CD4-positive, CD25-positive, alpha-beta regulatory T cell (primary cell): ENCODE measurements at regions not wholly inside any gene's neighbourhood (a gene's known extent, or its start where the extent isn't known, plus 50 kb on each side); places are given as distances from the start of the nearest gene placed in this dataset.

Experiments used
- ATAC-seq, 2 donors: fragments of 150-1000 bp; cut with Tn5 transposase; one replicate each; pipeline ENCODE4 v1.10.0; 2021; ENCODE audit warnings: low read depth in 2 of 2, moderate number of reproducible peaks in 2 of 2, moderate library complexity in 1 of 2
- DNase-seq, 3 donors: peaks; one replicate each; pipeline versions ENCODE4 v3.0.0 to v3.0.0-alpha.2; 2012 to 2022; ENCODE audit warnings: mixed read lengths in 1 of 3
- H3K27ac ChIP-seq: one replicate; pipeline ENCODE4 v1.7.0; 2013; ENCODE audit warnings: mild to moderate bottlenecking, low read length; ENCODE audit not compliant: insufficient read depth, poor library complexity, severe bottlenecking
- H3K27me3 ChIP-seq: one replicate; pipeline ENCODE4 v1.7.0; 2013; ENCODE audit warnings: low read length; ENCODE audit not compliant: control insufficient read depth, insufficient read depth
- H3K36me3 ChIP-seq: one replicate; pipeline ENCODE4 v1.7.0; 2013; ENCODE audit warnings: mild to moderate bottlenecking, low read length, moderate library complexity; ENCODE audit not compliant: control insufficient read depth, insufficient read depth
- H3K4me1 ChIP-seq: 2 replicates; pipeline ENCODE4 v1.7.0; 2013; ENCODE audit warnings: mild to moderate bottlenecking, low read length; ENCODE audit not compliant: insufficient read depth, control insufficient read depth, poor library complexity, severe bottlenecking
- H3K4me3 ChIP-seq: one replicate; pipeline ENCODE4 v1.7.0; 2013; ENCODE audit warnings: low read depth, mild to moderate bottlenecking, low read length, moderate library complexity
- H3K9me3 ChIP-seq, 2 experiments: 1 replicate in 1 of 2; 2 replicates in 1 of 2; pipeline ENCODE4 v1.7.0; 2013; ENCODE audit warnings: low read length in 2 of 2, mild to moderate bottlenecking in 1 of 2, moderate library complexity in 1 of 2; ENCODE audit not compliant: control insufficient read depth in 2 of 2
- H3K27ac Mint-ChIP-seq, 3 donors: one replicate each; pipeline ENCODE4 v1.8.0; 2020 to 2022; ENCODE audit warnings: mild to moderate bottlenecking in 3 of 3, mixed read lengths in 3 of 3, moderate library complexity in 2 of 3
- H3K27me3 Mint-ChIP-seq: one replicate; pipeline ENCODE4 v1.8.0; 2022; ENCODE audit warnings: mild to moderate bottlenecking, mixed read lengths
- H3K36me3 Mint-ChIP-seq: one replicate; pipeline ENCODE4 v1.8.0; 2020; ENCODE audit warnings: mixed read lengths
- H3K4me1 Mint-ChIP-seq, 4 donors: one replicate each; pipeline ENCODE4 v1.8.0; 2020 to 2022; ENCODE audit warnings: mixed read lengths in 4 of 4, mild to moderate bottlenecking in 1 of 4
- H3K4me3 Mint-ChIP-seq, 4 donors: one replicate each; pipeline ENCODE4 v1.8.0; 2020 to 2022; ENCODE audit warnings: mild to moderate bottlenecking in 4 of 4, mixed read lengths in 4 of 4, moderate library complexity in 3 of 4
- H3K9me3 Mint-ChIP-seq, 7 donors: one replicate each; pipeline ENCODE4 v1.8.0; 2020 to 2022; ENCODE audit warnings: mixed read lengths in 7 of 7, mild to moderate bottlenecking in 3 of 7, moderate library complexity in 2 of 7

GRCh38 chr9:7704543-7704942 lies 95.0 kb downstream of the DMAC1 start:
- no peaks in the 10 kb centered on the region for H3K4me1 Mint-ChIP-seq
- peaks cover 3% of the 10 kb centered on the region for H3K27me3 ChIP-seq
- no peak overlapping the region for H3K4me3 ChIP-seq
- no peaks in the 10 kb centered on the region for H3K36me3 Mint-ChIP-seq
- no peaks in the 10 kb centered on the region for H3K4me1 ChIP-seq
- H3K9me3 ChIP-seq: no peaks in the 10 kb centered on the region
- H3K27ac Mint-ChIP-seq: no peak overlapping the region
- H3K27me3 Mint-ChIP-seq: no peaks in the 10 kb centered on the region
- H3K4me3 Mint-ChIP-seq: no peak overlapping the region
- DNase-seq (no peak), ATAC-seq (no peak)
- peaks cover 0 to 2% (median 0%) of the 10 kb centered on the region in 7 donors for H3K9me3 Mint-ChIP-seq
- no peak overlapping the region for H3K27ac ChIP-seq
- H3K36me3 ChIP-seq: no peaks in the 10 kb centered on the region

DNA sequence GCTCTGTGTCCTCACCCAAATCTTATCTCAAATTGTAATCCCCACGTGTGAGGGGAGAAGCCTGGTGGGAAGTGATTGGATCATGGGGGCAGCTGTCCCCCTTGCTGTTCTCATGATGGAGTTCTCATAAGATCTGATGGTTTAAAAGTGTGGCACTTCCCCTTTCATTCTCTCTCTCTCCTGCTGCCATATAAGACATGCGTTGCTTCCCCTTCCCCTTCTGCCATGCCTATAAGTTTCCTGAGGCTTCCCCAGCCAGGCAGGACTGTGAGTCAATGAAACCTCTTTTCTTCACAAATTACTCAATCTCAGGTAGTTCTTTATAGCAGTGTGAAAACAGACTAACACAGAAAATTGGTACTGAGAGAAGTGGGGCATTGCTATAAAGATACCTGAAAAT lies 107.7 kb downstream of the DMAC1 start:
- Histone ChIP-seq H3K4me1 (no peaks in the 10 kb centered on the region), H3K36me3 (no peaks in the 10 kb centered on the region), H3K27ac (no peak overlapping the region), H3K27me3 (no peaks in the 10 kb centered on the region), H3K4me3 (no peak overlapping the region), H3K9me3 (no peaks in the 10 kb centered on the region)
- Mint-ChIP-seq H3K27ac (no peak overlapping the region), H3K4me3 (no peak overlapping the region), H3K4me1 (no peaks in the 10 kb centered on the region), H3K27me3 (no peaks in the 10 kb centered on the region), H3K36me3 (no peaks in the 10 kb centered on the region), H3K9me3 (peaks cover 0 to 2% (median 0%) of the 10 kb centered on the region in 7 donors)
- DNase-seq: no peak
- no peak for ATAC-seq

GRCh38 chr9:7690014-7690413 lies 109.6 kb downstream of the DMAC1 start:
- H3K4me1 Mint-ChIP-seq: no peaks in the 10 kb centered on the region
- no peak overlapping the region for H3K27ac ChIP-seq
- ATAC-seq: no peak

DNA sequence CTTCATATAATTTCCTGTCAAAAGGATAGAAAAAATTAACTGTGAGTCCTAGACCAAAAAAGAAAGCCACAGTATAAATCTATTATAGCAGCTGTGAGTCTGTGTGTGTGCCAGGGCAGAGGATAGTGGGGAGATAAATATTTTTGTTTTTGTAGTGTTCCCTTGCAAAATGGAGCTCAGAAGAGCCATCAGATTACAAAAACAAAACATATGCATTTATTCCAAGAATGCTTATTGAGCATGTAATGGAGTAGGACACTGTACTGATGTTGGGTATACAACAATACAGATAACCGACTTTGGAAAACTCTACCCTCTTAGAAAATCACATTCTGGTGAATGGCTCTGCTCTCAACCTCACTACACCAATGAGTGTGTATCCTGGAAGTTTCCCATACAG lies 111.0 kb downstream of the DMAC1 start:
- Histone ChIP-seq H3K9me3 (no peaks in the 10 kb centered on the region), H3K27ac (no peak overlapping the region), H3K4me3 (no peak overlapping the region), H3K4me1 (no peaks in the 10 kb centered on the region), H3K36me3 (no peaks in the 10 kb centered on the region), H3K27me3 (no peaks in the 10 kb centered on the region)
- H3K9me3 Mint-ChIP-seq: peaks cover 0 to 2% (median 0%) of the 10 kb centered on the region in 7 donors
- no peak for ATAC-seq
- H3K4me1 Mint-ChIP-seq: no peaks in the 10 kb centered on the region
- DNase-seq: no peak
- no peaks in the 10 kb centered on the region for H3K36me3 Mint-ChIP-seq
- no peak overlapping the region for H3K4me3 Mint-ChIP-seq
- no peak overlapping the region for H3K27ac Mint-ChIP-seq
- no peaks in the 10 kb centered on the region for H3K27me3 Mint-ChIP-seq

More at GRCh38 chr9:7690014-7690413, 109.6 kb downstream of the DMAC1 start:
- no peak overlapping the region for H3K27ac Mint-ChIP-seq
- Histone ChIP-seq H3K9me3 (no peaks in the 10 kb centered on the region), H3K36me3 (no peaks in the 10 kb centered on the region), H3K27me3 (no peaks in the 10 kb centered on the region), H3K4me3 (no peak overlapping the region), H3K4me1 (no peaks in the 10 kb centered on the region)
- no peak for DNase-seq
- H3K4me3 Mint-ChIP-seq: no peak overlapping the region
- peaks cover 0 to 2% (median 0%) of the 10 kb centered on the region in 7 donors for H3K9me3 Mint-ChIP-seq
- no peaks in the 10 kb centered on the region for H3K27me3 Mint-ChIP-seq
- no peaks in the 10 kb centered on the region for H3K36me3 Mint-ChIP-seq

- ATAC-seq (no peak), DNase-seq (no peak)
- no peak overlapping the region for H3K4me3 Mint-ChIP-seq
- H3K9me3 ChIP-seq: no peaks in the 10 kb centered on the region
- no peaks in the 10 kb centered on the region for H3K4me1 ChIP-seq
- H3K27ac Mint-ChIP-seq: no peak overlapping the region
- H3K27me3 ChIP-seq: no peaks in the 10 kb centered on the region
- no peak overlapping the region for H3K4me3 ChIP-seq
- peaks cover 0 to 2% (median 0%) of the 10 kb centered on the region in 4 donors for H3K4me1 Mint-ChIP-seq
- H3K27me3 Mint-ChIP-seq: peaks cover 5% of the 10 kb centered on the region
- H3K27ac ChIP-seq: no peak overlapping the region
- H3K9me3 Mint-ChIP-seq: peaks cover 0 to 8% (median 0%) of the 10 kb centered on the region in 7 donors
- H3K36me3 ChIP-seq: no peaks in the 10 kb centered on the region
- H3K36me3 Mint-ChIP-seq: no peaks in the 10 kb centered on the region
Observed at GRCh38 chr9:7676609-7677156, 122.9 kb downstream of the DMAC1 start.

DNA sequence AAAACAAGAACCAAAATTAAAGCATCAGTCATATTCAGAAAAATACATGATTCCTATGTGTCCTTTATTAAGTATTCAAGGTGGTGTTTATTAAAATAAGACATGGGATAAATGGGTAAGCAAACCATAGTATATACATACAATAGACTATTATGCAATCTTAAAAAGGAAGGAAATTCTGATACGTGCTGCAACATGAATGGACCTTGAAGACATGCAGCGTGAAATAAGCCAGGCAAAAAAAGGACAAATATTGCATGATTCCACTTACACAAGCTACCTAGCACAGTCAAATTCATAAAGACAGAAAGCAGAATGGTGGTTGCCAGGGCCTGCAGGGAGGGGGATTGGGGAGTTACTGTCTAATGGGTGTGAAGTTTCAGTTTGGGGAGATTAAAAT lies 127.7 kb downstream of the DMAC1 start:
- H3K27ac ChIP-seq: no peak overlapping the region
- H3K4me3 Mint-ChIP-seq: no peak overlapping the region

DNA sequence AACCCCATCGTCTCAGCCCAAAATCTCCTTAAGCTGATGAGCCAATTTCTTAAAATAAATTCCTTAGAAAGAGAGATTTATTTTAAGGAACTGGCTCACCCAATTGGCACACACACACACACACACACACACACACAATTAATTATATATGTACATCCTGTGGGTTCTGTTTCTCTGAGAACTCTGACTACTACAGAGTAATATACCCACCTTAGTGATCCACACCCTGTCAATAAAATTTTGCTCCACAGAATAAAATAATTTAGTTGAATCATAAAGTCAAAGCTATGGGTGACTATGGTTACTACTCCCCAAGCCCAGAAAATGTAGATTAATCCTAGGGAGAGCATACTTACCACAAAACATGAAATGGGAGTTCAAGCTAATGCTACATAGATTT lies 131.0 kb downstream of the DMAC1 start:
- no peaks in the 10 kb centered on the region for H3K36me3 ChIP-seq
- H3K27me3 Mint-ChIP-seq: peaks cover 10% of the 10 kb centered on the region
- peaks cover 0 to 7% (median 0%) of the 10 kb centered on the region in 7 donors for H3K9me3 Mint-ChIP-seq
- no peak overlapping the region for H3K27ac ChIP-seq
- H3K9me3 ChIP-seq: no peaks in the 10 kb centered on the region
- ATAC-seq: no peak
- peaks cover 0 to 6% (median 2%) of the 10 kb centered on the region in 4 donors for H3K4me1 Mint-ChIP-seq
- H3K4me3 ChIP-seq: no peak overlapping the region
- H3K4me1 ChIP-seq: no peaks in the 10 kb centered on the region
- H3K27ac Mint-ChIP-seq: no peak overlapping the region
- H3K36me3 Mint-ChIP-seq: no peaks in the 10 kb centered on the region
- no peak overlapping the region for H3K4me3 Mint-ChIP-seq
- DNase-seq: no peak
- H3K27me3 ChIP-seq: no peaks in the 10 kb centered on the region

More for the DNA sequence above, 127.7 kb downstream of the DMAC1 start:
- Histone ChIP-seq H3K4me3 (no peak overlapping the region), H3K4me1 (no peaks in the 10 kb centered on the region), H3K27me3 (no peaks in the 10 kb centered on the region), H3K36me3 (no peaks in the 10 kb centered on the region), H3K9me3 (no peaks in the 10 kb centered on the region)
- Mint-ChIP-seq H3K27ac (peak overlapping the region in 1 of 3 donors; percentile 20), H3K27me3 (peaks cover 6% of the 10 kb centered on the region), H3K36me3 (no peaks in the 10 kb centered on the region), H3K9me3 (peaks cover 0 to 9% (median 0%) of the 10 kb centered on the region in 7 donors), H3K4me1 (peaks cover 0 to 6% (median 2%) of the 10 kb centered on the region in 4 donors)
- DNase-seq (no peak), ATAC-seq (no peak)

GRCh38 chr9:7665874-7666273 lies 133.7 kb downstream of the DMAC1 start:
- peaks cover 0 to 6% (median under 1%) of the 10 kb centered on the region in 4 donors for H3K4me1 Mint-ChIP-seq
- no peaks in the 10 kb centered on the region for H3K36me3 Mint-ChIP-seq

More at GRCh38 chr9:7665874-7666273, 133.7 kb downstream of the DMAC1 start:
- Mint-ChIP-seq H3K27ac (no peak overlapping the region), H3K4me3 (no peak overlapping the region), H3K9me3 (peaks cover 0 to 3% (median 0%) of the 10 kb centered on the region in 7 donors), H3K27me3 (peaks cover 4% of the 10 kb centered on the region)
- H3K4me3 ChIP-seq: no peak overlapping the region
- no peaks in the 10 kb centered on the region for H3K27me3 ChIP-seq
- H3K9me3 ChIP-seq: no peaks in the 10 kb centered on the region
- H3K36me3 ChIP-seq: no peaks in the 10 kb centered on the region
- H3K27ac ChIP-seq: no peak overlapping the region
- no peak for DNase-seq
- no peaks in the 10 kb centered on the region for H3K4me1 ChIP-seq
- ATAC-seq: no peak
